Right forelimb (tissue), 1 donor: ENCODE measurements at regions not wholly inside any gene's neighbourhood (a gene's known extent, or its start where the extent isn't known, plus 50 kb on each side); places are given as distances from the start of the nearest gene placed in this dataset.
A peak's percentile ranks its signal among the peaks of the same experiment; 100 is the strongest.
"Not testable (repeated sequence)": the region's sequence is repeated elsewhere in the genome, so short reads cannot be mapped to it uniquely, and the experiment has no call there.

Experiments
- DNase-seq: peaks from one replicate; pipeline ENCODE4 v3.0.0-alpha.2; 2018

DNA sequence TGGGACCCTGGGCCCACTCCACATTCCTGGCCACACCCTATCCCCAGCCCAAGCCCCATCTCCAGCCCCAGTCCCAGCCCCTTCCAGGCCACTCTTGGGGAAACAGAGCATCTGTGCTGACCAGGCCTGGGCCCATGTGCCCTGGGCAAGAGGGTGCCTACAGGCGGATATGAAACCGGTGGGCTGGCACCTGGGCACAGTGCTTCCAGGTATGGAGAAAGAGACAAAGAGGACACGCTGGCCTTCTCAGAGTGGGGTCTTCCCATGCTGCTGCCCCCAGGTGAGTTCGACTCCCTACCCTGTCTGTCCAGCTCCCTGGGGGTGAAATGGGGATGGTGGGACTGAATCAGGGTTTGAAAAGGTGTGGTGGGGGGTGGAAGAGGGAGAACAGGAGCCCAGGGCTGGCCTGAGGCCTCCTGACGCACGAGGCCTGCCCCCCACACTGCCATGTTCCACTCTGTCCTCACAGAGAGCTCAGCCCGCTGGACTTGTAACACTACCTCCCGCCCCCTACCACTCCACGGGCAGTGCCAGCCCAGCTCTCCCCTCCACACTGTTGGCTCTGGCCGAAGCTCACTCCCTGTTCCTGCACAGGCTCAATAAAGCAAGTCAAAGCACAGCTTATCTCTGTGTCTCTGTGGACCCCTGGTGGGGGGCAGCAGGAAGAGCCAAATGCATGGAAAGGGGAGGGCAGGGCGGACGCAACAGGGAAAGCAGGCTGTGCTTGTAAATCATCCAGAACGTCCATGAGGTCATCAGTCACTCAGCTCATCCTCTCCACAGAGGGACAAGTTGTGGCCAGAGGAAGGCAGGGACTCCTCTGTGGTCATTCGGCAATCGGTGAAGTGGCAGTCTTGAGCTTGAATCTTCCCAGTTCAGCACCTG is 71.1 kb upstream of the TMEM97 start:
- peak; percentile 25 for DNase-seq

GRCh38 chr17:28249706-28250105 is 69.3 kb upstream of the TMEM97 start:
- no peak for DNase-seq

GRCh38 chr17:28252436-28252835 is 66.6 kb upstream of the TMEM97 start:
- no peak for DNase-seq

DNA sequence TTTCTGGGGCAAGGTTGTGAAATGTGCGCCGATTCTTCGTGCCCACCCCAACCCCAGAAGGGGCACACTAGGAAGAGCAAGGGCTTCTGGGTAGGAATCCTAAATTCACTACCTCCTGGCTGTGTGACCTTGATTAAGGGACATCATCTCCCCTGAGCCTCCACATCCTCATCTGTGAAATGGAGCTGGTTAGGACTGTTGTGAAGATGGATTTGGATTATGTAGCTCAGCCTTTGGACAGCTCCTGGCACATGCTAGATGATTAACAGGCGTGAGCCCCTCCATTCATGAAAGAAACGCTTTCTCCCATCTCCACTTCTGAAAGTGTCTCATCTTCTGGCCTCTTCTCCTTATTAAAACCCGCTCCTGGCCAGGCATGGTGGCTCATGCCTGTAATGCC is 65.3 kb upstream of the TMEM97 start:
- DNase-seq, result peak; percentile 6

GRCh38 chr17:28255616-28256015 is 63.4 kb upstream of the TMEM97 start:
- peak; percentile 1 for DNase-seq

- peak; percentile 7 for DNase-seq
These were observed 62.6 kb upstream of the TMEM97 start for GRCh38 chr17:28256370-28256769.

- peak; percentile 9 for DNase-seq
These were observed 62.1 kb upstream of the TMEM97 start for GRCh38 chr17:28256881-28257280.

- peak; percentile 21 for DNase-seq
These were observed 60.6 kb upstream of the TMEM97 start for GRCh38 chr17:28258347-28258887.

GRCh38 chr17:28261219-28261618 is 57.8 kb upstream of the TMEM97 start:
- DNase-seq, result no peak

DNA sequence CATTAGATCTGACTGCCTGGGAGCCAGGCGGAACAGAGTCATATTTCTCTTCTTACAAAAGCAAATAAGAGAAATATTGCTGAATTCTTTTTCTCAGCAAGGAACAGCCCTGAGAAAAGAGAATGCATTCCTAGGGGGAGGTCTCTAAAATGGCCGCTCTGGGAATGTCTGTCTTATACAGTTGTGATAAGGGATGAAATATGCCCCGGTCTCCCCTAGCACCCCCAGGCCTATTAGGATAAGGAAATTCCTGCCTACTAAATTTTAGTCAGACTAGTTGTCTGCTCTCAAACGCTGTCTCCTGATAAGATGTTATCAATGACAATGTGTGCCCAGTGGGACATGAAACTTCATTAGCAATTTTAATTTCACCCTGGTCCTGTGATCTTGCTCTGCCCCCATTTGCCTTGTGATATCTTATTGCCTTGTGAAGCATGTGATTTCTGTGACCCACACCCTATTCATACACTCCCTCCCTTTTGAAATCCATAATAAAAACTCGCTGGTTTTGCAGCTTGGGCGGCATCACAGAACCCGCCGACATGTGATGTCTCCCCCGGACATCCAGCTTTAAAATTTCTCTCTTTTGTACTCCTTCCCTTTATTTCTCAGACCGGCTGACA is 56.8 kb upstream of the TMEM97 start:
- not testable (repeated sequence) for DNase-seq

DNA sequence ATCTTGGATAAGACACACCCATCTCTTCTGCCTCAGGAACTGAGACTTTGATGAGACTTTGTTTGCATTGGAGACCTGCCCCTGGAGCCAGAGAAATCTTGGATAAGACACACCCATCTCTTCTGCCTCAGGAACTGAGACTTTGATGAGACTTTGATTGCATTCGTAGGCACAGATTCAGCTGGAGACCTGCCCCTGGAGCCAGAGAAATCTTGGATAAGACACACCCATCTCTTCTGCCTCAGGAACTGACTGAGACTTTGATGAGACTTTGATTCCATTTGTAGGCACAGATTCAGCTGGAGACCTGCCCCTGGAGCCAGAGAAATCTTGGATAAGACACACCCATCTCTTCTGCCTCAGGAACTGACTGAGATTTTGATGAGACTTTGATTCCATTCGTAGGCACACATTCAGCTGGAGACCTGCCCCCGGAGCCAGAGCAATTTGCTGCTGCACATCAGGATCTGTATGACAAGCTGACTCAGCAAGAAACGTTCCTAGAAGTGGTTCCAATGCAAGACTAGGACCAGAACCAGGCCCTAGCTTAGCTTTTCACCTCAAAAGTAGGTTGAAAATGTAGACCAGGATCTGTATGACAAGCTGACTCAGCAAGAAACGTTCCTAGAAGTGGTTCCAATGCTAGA is 54.0 kb upstream of the TMEM97 start:
- not testable (repeated sequence) for DNase-seq

- not testable (repeated sequence) for DNase-seq
These were observed 53.0 kb upstream of the TMEM97 start for GRCh38 chr17:28265856-28266546.

- DNase-seq, result not testable (repeated sequence)
These were observed 52.5 kb upstream of the TMEM97 start for GRCh38 chr17:28266547-28266920.

DNA sequence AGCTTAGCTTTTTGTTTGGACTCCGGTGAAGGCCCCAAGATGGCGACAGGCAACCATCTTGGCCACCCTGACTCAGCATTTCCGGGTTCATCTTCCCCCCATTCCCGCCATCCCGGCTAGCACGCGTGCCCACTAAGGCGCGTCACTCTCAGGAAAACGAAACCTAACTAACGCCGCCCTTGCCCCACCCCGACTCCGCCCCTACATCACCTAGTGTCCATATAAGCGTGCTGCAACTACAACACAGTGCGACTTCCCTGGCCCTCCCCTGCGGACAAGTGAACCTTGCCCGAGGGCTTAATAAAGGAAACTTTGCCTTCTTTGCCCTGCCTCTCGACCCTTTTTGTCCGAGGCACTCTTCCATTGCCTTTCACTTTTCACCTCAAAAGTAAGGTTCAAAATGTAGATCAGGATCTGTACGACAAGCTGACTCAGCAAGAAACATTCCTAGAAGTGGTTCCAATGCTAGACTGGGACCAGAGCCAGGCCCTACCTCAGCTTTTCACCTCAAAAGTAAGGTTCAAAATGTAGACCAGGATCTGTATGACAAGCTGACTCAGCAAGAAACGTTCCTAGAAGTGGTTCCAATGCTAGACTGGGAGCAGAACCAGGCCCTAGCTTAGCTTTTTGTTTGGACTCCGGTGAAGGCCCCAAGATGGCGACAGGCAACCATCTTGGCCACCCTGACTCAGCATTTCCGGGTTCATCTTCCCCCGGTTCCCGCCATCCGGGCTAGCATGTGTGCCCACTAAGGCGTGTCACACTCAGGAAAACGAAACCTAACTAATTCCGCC is 51.9 kb upstream of the TMEM97 start:
- not testable (repeated sequence) for DNase-seq

- DNase-seq, result no peak
These were observed 51.0 kb upstream of the TMEM97 start for GRCh38 chr17:28267720-28268609.

- DNase-seq, result no peak
These were observed 50.2 kb upstream of the TMEM97 start for GRCh38 chr17:28268610-28269313.
